Liver (tissue), 3 donors: ENCODE measurements at regions not wholly inside any gene's neighbourhood (a gene's known extent, or its start where the extent isn't known, plus 50 kb on each side); places are given as distances from the start of the nearest gene placed in this dataset.

Experiments used
- EGR1 ChIP-seq, 2 donors: IDR thresholded peaks; 2 replicates each; pipeline ENCODE4 v1.6.1; 2016 to 2018; ENCODE audit warnings: antibody characterized with exemption in 2 of 2, low read depth in 2 of 2
- HNF4G ChIP-seq: IDR thresholded peaks from 2 replicates; pipeline ENCODE4 v1.6.1; 2016; ENCODE audit warnings: antibody characterized with exemption
- NR2F2 ChIP-seq: IDR thresholded peaks from 2 replicates; pipeline ENCODE4 v1.6.1; 2016; ENCODE audit warnings: antibody characterized with exemption
- RAD21 ChIP-seq, 2 donors: IDR thresholded peaks; 2 replicates each; pipeline ENCODE4 v1.6.1; 2016; ENCODE audit warnings: antibody characterized with exemption in 2 of 2, mild to moderate bottlenecking in 2 of 2
- REST ChIP-seq: IDR thresholded peaks from 2 replicates; pipeline ENCODE4 v1.6.1; 2016; ENCODE audit warnings: antibody characterized with exemption, mild to moderate bottlenecking
- SP1 ChIP-seq: IDR thresholded peaks from 2 replicates; pipeline ENCODE4 v1.6.1; 2018; ENCODE audit warnings: antibody characterized with exemption, mild to moderate bottlenecking
- TAF1 ChIP-seq: conservative IDR thresholded peaks from 2 replicates; pipeline ENCODE4 v1.6.1; 2016; ENCODE audit warnings: antibody characterized with exemption, mild to moderate bottlenecking
- YY1 ChIP-seq: IDR thresholded peaks from 2 replicates; pipeline ENCODE4 v1.6.1; 2016; ENCODE audit warnings: antibody characterized with exemption, mild to moderate bottlenecking
- ZBTB33 ChIP-seq: IDR thresholded peaks from 2 replicates; pipeline ENCODE4 v1.6.1; 2016; ENCODE audit warnings: antibody characterized with exemption
- TF ChIP-seq, protein P1 (sequence below): fragments of 150-350 bp; IDR thresholded peaks from 2 replicates; pipeline ENCODE4 v1.5.1; 2017; ENCODE audit warnings: improper control_type of control experiment, low read depth, low read length; ENCODE audit not compliant: missing input control
- TF ChIP-seq, protein P2 (sequence below): IDR thresholded peaks from 2 replicates; pipeline ENCODE4 v1.6.1; 2016; ENCODE audit warnings: antibody characterized with exemption
- donor health status: healthy.
- donor health status: healthy.

- peak; percentile 69 to 75 for TF ChIP-seq RAD21 (IDR thresholded peaks at IDR 0.05)
- TF ChIP-seq, protein P1, sequence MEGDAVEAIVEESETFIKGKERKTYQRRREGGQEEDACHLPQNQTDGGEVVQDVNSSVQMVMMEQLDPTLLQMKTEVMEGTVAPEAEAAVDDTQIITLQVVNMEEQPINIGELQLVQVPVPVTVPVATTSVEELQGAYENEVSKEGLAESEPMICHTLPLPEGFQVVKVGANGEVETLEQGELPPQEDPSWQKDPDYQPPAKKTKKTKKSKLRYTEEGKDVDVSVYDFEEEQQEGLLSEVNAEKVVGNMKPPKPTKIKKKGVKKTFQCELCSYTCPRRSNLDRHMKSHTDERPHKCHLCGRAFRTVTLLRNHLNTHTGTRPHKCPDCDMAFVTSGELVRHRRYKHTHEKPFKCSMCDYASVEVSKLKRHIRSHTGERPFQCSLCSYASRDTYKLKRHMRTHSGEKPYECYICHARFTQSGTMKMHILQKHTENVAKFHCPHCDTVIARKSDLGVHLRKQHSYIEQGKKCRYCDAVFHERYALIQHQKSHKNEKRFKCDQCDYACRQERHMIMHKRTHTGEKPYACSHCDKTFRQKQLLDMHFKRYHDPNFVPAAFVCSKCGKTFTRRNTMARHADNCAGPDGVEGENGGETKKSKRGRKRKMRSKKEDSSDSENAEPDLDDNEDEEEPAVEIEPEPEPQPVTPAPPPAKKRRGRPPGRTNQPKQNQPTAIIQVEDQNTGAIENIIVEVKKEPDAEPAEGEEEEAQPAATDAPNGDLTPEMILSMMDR: peak; percentile 22
- TF ChIP-seq ZBTB33: no peak
- TF ChIP-seq TAF1: no peak
- no peak for TF ChIP-seq REST
- no peak for TF ChIP-seq HNF4G
- TF ChIP-seq, protein P2, sequence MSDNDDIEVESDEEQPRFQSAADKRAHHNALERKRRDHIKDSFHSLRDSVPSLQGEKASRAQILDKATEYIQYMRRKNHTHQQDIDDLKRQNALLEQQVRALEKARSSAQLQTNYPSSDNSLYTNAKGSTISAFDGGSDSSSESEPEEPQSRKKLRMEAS: no peak
- TF ChIP-seq YY1: no peak
- TF ChIP-seq SP1: no peak
- no peak for TF ChIP-seq EGR1 (IDR thresholded peaks at IDR 0.05; ENCODE audit: low read depth in 2 of 2)
- no peak for TF ChIP-seq NR2F2
Observed at GRCh38 chr1:55848906-55849305, 633.7 kb upstream of the USP24 start.
